ENCODE measurements at regions not wholly inside any gene's neighbourhood (a gene's known extent, or its start where the extent isn't known, plus 50 kb on each side); places are given as distances from the start of the nearest gene placed in this dataset.

- no peaks in the 10 kb centered on the region for H3K4me1 ChIP-seq (ENCODE audit: control insufficient read depth, insufficient read depth, low read length)
- no peaks in the 10 kb centered on the region for H3K36me3 ChIP-seq (ENCODE audit: control insufficient read depth, insufficient read depth, low read length)
- H3K4me3 ChIP-seq (ENCODE audit: low read length): no peak overlapping the region
- H3K9me3 ChIP-seq (ENCODE audit: control insufficient read depth, insufficient read depth, low read length): no peaks in the 10 kb centered on the region
- no peak overlapping the region for H3K27ac ChIP-seq (ENCODE audit: low read length)
- no CpG with 5 or more reads among the region's 2 CpGs for WGBS (ENCODE audit: insufficient coverage, insufficient read length)
- DNase-seq (ENCODE audit: low read depth, low spot score): no peak
- no peaks in the 10 kb centered on the region for H3K27me3 ChIP-seq (ENCODE audit: control insufficient read depth, insufficient read depth, low read length)
Measured at GRCh38 chr5:109516390-109516789, 106.6 kb upstream of the PJA2 start.

DNA sequence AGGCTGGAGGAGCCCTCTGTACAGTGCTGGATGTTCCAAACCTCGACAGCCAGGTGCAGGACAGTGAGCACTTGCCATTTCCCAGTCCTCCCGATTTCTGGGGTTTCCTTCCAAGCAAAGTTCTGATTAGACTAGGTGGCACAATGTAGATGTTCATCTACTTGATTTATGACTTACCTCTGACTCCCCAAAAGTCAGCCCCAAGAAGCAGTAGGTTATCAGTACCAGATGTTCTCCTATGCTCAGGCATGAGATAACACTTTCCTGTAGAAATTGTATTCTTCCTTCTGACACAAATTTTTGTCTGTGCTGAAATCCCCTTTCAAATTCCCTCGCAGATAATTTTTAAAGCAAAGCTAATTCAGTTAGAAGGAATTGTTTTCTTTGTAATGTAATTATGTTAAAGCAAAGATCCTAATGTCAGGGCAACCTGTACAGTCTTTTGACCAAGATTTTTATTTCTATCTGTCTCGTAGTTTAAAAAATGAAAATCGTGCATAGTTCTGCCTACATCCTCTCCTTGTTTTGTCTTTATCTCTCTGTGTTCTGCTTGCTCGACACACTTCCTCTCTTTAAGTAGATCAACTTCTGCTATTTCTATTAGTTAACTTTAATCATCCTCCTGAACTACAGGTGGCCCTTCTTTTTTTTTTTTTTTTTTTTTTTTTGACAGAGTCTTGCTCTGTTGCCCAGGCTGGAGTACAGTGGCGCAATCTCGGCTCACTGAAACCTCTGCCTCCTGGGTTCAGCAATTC is 102.4 kb upstream of the PJA2 start:
- no peak overlapping the region for H3K4me3 ChIP-seq (ENCODE audit: low read length)
- no peak overlapping the region for H3K27ac ChIP-seq (ENCODE audit: low read length)
- H3K4me1 ChIP-seq (ENCODE audit: control insufficient read depth, insufficient read depth, low read length): no peaks in the 10 kb centered on the region
- no peaks in the 10 kb centered on the region for H3K9me3 ChIP-seq (ENCODE audit: control insufficient read depth, insufficient read depth, low read length)
- no peaks in the 10 kb centered on the region for H3K27me3 ChIP-seq (ENCODE audit: control insufficient read depth, insufficient read depth, low read length)
- H3K36me3 ChIP-seq (ENCODE audit: control insufficient read depth, insufficient read depth, low read length): no peaks in the 10 kb centered on the region
- WGBS (ENCODE audit: insufficient coverage, insufficient read length): no CpG with 5 or more reads among the region's 8 CpGs
- DNase-seq (ENCODE audit: low read depth, low spot score): no peak

DNA sequence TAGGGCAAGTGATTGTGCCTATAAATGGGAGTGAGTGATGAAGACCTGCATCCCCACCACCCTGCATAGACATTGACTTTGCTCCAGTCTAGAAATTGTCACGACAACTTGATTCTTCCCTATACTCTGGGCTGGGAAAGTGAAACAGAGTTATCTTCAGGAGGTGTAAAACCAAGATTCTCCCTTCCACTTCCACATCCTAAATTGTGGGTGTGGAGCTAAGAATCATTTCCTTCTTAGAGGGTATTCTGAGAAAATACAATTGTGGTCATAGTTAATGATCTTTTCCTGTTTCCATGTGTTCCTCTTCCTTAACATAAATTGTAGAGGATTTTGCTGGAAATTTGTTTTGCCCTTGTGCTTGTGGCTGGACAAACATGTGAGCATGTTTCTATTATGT is 96.8 kb upstream of the PJA2 start:
- no peaks in the 10 kb centered on the region for H3K4me1 ChIP-seq (ENCODE audit: control insufficient read depth, insufficient read depth, low read length)
- no peaks in the 10 kb centered on the region for H3K27me3 ChIP-seq (ENCODE audit: control insufficient read depth, insufficient read depth, low read length)
- no CpG with 5 or more reads among the region's 1 CpG for WGBS (ENCODE audit: insufficient coverage, insufficient read length)
- no peak for DNase-seq (ENCODE audit: low read depth, low spot score)
- H3K4me3 ChIP-seq (ENCODE audit: low read length): no peak overlapping the region
- H3K9me3 ChIP-seq (ENCODE audit: control insufficient read depth, insufficient read depth, low read length): no peaks in the 10 kb centered on the region
- H3K27ac ChIP-seq (ENCODE audit: low read length): no peak overlapping the region
- no peaks in the 10 kb centered on the region for H3K36me3 ChIP-seq (ENCODE audit: control insufficient read depth, insufficient read depth, low read length)

DNA sequence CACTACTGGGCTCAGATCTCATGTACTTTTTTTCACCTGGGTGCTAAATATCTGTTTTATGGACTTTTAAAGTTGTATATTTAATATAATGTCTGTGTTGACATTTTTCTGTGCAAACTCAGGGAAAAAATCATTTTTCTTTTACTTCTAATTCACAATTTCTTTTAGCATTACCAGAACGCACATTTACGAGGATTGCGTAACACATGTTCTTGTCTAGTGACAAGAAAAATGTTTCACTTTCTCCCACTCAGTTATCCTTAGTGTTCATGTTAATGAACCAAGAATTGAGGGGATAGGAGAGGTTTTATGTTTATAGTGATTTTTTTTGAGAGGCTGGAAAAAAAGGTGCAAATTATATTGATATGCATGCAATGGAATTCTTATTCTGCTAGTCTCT is 86.3 kb upstream of the PJA2 start:
- Histone ChIP-seq H3K36me3 (ENCODE audit: control insufficient read depth, insufficient read depth, low read length) (no peaks in the 10 kb centered on the region), H3K4me3 (ENCODE audit: low read length) (no peak overlapping the region), H3K9me3 (ENCODE audit: control insufficient read depth, insufficient read depth, low read length) (no peaks in the 10 kb centered on the region), H3K27ac (ENCODE audit: low read length) (no peak overlapping the region), H3K27me3 (ENCODE audit: control insufficient read depth, insufficient read depth, low read length) (no peaks in the 10 kb centered on the region), H3K4me1 (ENCODE audit: control insufficient read depth, insufficient read depth, low read length) (no peaks in the 10 kb centered on the region)
- WGBS (ENCODE audit: insufficient coverage, insufficient read length): no CpG with 5 or more reads among the region's 3 CpGs
- no peak for DNase-seq (ENCODE audit: low read depth, low spot score)

GRCh38 chr5:109487753-109488420 is 78.1 kb upstream of the PJA2 start:
- Histone ChIP-seq H3K4me1 (ENCODE audit: control insufficient read depth, insufficient read depth, low read length) (no peaks in the 10 kb centered on the region), H3K4me3 (ENCODE audit: low read length) (no peak overlapping the region), H3K36me3 (ENCODE audit: control insufficient read depth, insufficient read depth, low read length) (no peaks in the 10 kb centered on the region), H3K9me3 (ENCODE audit: control insufficient read depth, insufficient read depth, low read length) (no peaks in the 10 kb centered on the region), H3K27ac (ENCODE audit: low read length) (no peak overlapping the region), H3K27me3 (ENCODE audit: control insufficient read depth, insufficient read depth, low read length) (no peaks in the 10 kb centered on the region)
- no peak for DNase-seq (ENCODE audit: low read depth, low spot score)
- no CpG with 5 or more reads among the region's 65 CpGs for WGBS (ENCODE audit: insufficient coverage, insufficient read length)

- no CpG with 5 or more reads among the region's 10 CpGs for WGBS (ENCODE audit: insufficient coverage, insufficient read length)
- no peak overlapping the region for H3K27ac ChIP-seq (ENCODE audit: low read length)
Measured at GRCh38 chr5:109486200-109486804, 76.5 kb upstream of the PJA2 start.

DNA sequence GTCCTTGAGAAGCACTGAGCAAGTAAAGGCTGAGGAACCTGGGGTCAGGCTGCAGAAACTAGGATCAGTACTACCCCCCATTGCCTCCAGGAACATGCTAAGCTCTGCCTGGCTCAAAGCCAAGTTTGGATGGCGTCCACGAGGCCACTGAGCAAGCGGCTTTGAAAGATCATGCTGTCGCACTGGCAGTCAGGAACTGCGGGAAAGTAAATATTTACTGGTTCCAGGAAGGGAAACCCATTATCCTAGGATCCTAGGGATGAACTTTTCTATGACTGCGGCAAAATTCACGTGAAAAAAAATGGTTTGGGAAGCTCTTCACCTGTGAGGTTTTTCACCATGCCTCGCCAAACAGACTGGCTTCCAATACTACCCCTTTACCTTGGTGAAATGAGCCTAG is 75.3 kb upstream of the PJA2 start:
- H3K36me3 ChIP-seq (ENCODE audit: control insufficient read depth, insufficient read depth, low read length): no peaks in the 10 kb centered on the region
- H3K9me3 ChIP-seq (ENCODE audit: control insufficient read depth, insufficient read depth, low read length): no peaks in the 10 kb centered on the region
- H3K4me3 ChIP-seq (ENCODE audit: low read length): no peak overlapping the region
- no peaks in the 10 kb centered on the region for H3K27me3 ChIP-seq (ENCODE audit: control insufficient read depth, insufficient read depth, low read length)
- DNase-seq (ENCODE audit: low read depth, low spot score): no peak
- WGBS (ENCODE audit: insufficient coverage, insufficient read length): no CpG with 5 or more reads among the region's 8 CpGs
- H3K27ac ChIP-seq (ENCODE audit: low read length): no peak overlapping the region
- H3K4me1 ChIP-seq (ENCODE audit: control insufficient read depth, insufficient read depth, low read length): no peaks in the 10 kb centered on the region

More at GRCh38 chr5:109486200-109486804, 76.5 kb upstream of the PJA2 start:
- Histone ChIP-seq H3K4me1 (ENCODE audit: control insufficient read depth, insufficient read depth, low read length) (no peaks in the 10 kb centered on the region), H3K36me3 (ENCODE audit: control insufficient read depth, insufficient read depth, low read length) (no peaks in the 10 kb centered on the region), H3K9me3 (ENCODE audit: control insufficient read depth, insufficient read depth, low read length) (no peaks in the 10 kb centered on the region), H3K4me3 (ENCODE audit: low read length) (no peak overlapping the region), H3K27me3 (ENCODE audit: control insufficient read depth, insufficient read depth, low read length) (no peaks in the 10 kb centered on the region)
- DNase-seq (ENCODE audit: low read depth, low spot score): no peak

DNA sequence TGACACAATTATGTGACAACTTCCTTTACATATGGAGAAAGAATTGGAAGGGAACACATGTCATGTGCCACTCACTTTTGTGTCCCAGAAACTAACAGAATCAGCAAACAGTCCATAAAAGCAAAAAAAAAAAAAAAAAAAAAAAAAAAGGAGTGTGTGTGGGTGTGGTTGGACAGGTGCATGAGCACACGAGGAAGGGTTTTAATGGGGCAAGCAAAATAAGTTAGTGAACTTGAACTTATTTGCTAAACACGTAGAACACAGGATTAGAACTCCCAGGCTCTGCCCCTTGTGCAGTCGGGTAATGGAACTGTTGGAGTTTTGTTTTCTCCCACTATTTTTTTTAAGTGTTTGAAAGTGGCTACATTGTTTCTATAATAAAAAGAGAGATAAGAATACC is 74.8 kb upstream of the PJA2 start:
- H3K9me3 ChIP-seq (ENCODE audit: control insufficient read depth, insufficient read depth, low read length): no peaks in the 10 kb centered on the region
- no CpG with 5 or more reads among the region's 3 CpGs for WGBS (ENCODE audit: insufficient coverage, insufficient read length)

GRCh38 chr5:109483395-109483971 is 73.7 kb upstream of the PJA2 start:
- Histone ChIP-seq H3K27me3 (ENCODE audit: control insufficient read depth, insufficient read depth, low read length) (no peaks in the 10 kb centered on the region), H3K4me3 (ENCODE audit: low read length) (no peak overlapping the region), H3K4me1 (ENCODE audit: control insufficient read depth, insufficient read depth, low read length) (no peaks in the 10 kb centered on the region), H3K9me3 (ENCODE audit: control insufficient read depth, insufficient read depth, low read length) (no peaks in the 10 kb centered on the region), H3K27ac (ENCODE audit: low read length) (no peak overlapping the region), H3K36me3 (ENCODE audit: control insufficient read depth, insufficient read depth, low read length) (no peaks in the 10 kb centered on the region)
- DNase-seq (ENCODE audit: low read depth, low spot score): no peak
- WGBS (ENCODE audit: insufficient coverage, insufficient read length): no CpG with 5 or more reads among the region's 2 CpGs

More for the DNA sequence above, 74.8 kb upstream of the PJA2 start:
- no peak for DNase-seq (ENCODE audit: low read depth, low spot score)
- Histone ChIP-seq H3K4me1 (ENCODE audit: control insufficient read depth, insufficient read depth, low read length) (no peaks in the 10 kb centered on the region), H3K27me3 (ENCODE audit: control insufficient read depth, insufficient read depth, low read length) (no peaks in the 10 kb centered on the region), H3K36me3 (ENCODE audit: control insufficient read depth, insufficient read depth, low read length) (no peaks in the 10 kb centered on the region), H3K4me3 (ENCODE audit: low read length) (no peak overlapping the region), H3K27ac (ENCODE audit: low read length) (no peak overlapping the region)

DNA sequence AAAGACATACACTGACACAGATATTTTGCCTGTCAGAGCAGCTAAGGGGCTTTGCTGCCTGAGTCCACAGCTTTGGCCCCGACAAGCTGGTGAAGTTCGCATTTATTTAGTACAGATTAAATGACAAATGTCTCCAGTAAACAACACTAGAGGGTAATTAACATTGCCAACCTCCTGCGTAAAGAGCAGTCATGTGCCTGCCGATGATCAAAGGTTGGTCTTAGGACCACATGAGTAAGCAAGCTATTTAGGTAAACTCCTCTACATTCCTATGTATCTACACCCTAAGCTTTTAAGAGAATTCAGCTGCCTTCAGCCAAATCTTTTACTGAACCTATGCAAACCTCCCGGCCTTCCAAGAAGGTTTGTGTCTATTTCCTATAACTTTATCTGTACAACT is 73.0 kb upstream of the PJA2 start:
- Histone ChIP-seq H3K36me3 (ENCODE audit: control insufficient read depth, insufficient read depth, low read length) (no peaks in the 10 kb centered on the region), H3K27me3 (ENCODE audit: control insufficient read depth, insufficient read depth, low read length) (no peaks in the 10 kb centered on the region), H3K4me3 (ENCODE audit: low read length) (no peak overlapping the region), H3K9me3 (ENCODE audit: control insufficient read depth, insufficient read depth, low read length) (no peaks in the 10 kb centered on the region), H3K4me1 (ENCODE audit: control insufficient read depth, insufficient read depth, low read length) (no peaks in the 10 kb centered on the region), H3K27ac (ENCODE audit: low read length) (no peak overlapping the region)
- no peak for DNase-seq (ENCODE audit: low read depth, low spot score)
- WGBS (ENCODE audit: insufficient coverage, insufficient read length): no CpG with 5 or more reads among the region's 5 CpGs
